GM23338 (cell line): ENCODE measurements at regions not wholly inside any gene's neighbourhood (a gene's known extent, or its start where the extent isn't known, plus 50 kb on each side); places are given as distances from the start of the nearest gene placed in this dataset.

Experiments
- ATAC-seq: fragments of 200-7000 bp; cut with Tn5 transposase; 3 replicates; pipeline ENCODE4 v1.9.1; 2020
- DNase-seq: peaks from one replicate; pipeline ENCODE4 v3.0.0-alpha.2; 2015; ENCODE audit warnings: low spot score
- H2AFZ ChIP-seq: fragments of 200-600 bp; sonication (generic); 2 replicates; pipeline ENCODE4 v1.8.0; 2016; ENCODE audit warnings: antibody characterized with exemption, mild to moderate bottlenecking, moderate library complexity
- H3F3A ChIP-seq: fragments of 200-600 bp; sonication (generic); replicated peaks from 2 replicates; pipeline ENCODE4 v1.8.0; 2017; ENCODE audit warnings: antibody characterized with exemption, mixed run types, low read depth
- H3K27ac ChIP-seq: fragments of 200-600 bp; sonication (generic); 2 replicates; pipeline ENCODE4 v1.6.1; 2016; ENCODE audit warnings: low read depth
- H3K27me3 ChIP-seq: fragments of 200-600 bp; sonication (generic); 2 replicates; pipeline ENCODE4 v1.8.0; 2016; ENCODE audit warnings: mild to moderate bottlenecking, mixed run types, moderate library complexity; ENCODE audit not compliant: insufficient read depth
- H3K36me3 ChIP-seq: fragments of 200-600 bp; sonication (generic); 2 replicates; pipeline ENCODE4 v1.8.0; 2016; ENCODE audit warnings: mild to moderate bottlenecking; ENCODE audit not compliant: insufficient read depth
- H3K4me1 ChIP-seq: fragments of 200-600 bp; sonication (generic); 2 replicates; pipeline ENCODE4 v1.8.0; 2016; ENCODE audit warnings: mild to moderate bottlenecking, moderate library complexity; ENCODE audit not compliant: insufficient read depth
- H3K4me2 ChIP-seq: fragments of 200-600 bp; sonication (generic); 2 replicates; pipeline ENCODE4 v1.7.1; 2017; ENCODE audit warnings: mixed run types
- H3K4me3 ChIP-seq: fragments of 200-600 bp; sonication (generic); 2 replicates; pipeline ENCODE4 v1.6.1; 2016; ENCODE audit warnings: mixed run types
- H3K79me2 ChIP-seq: fragments of 200-600 bp; sonication (generic); replicated peaks from 2 replicates; pipeline ENCODE4 v1.8.0; 2017; ENCODE audit warnings: mild to moderate bottlenecking; ENCODE audit not compliant: insufficient read depth
- H3K9me2 ChIP-seq: fragments of 200-600 bp; sonication (generic); 2 replicates; pipeline ENCODE4 v1.8.0; 2017; ENCODE audit not compliant: insufficient read depth
- H4K20me1 ChIP-seq: fragments of 200-600 bp; sonication (generic); replicated peaks from 2 replicates; pipeline ENCODE4 v1.8.0; 2017; ENCODE audit warnings: mild to moderate bottlenecking; ENCODE audit not compliant: insufficient read depth
- H3K27ac Mint-ChIP-seq: 2 replicates; pipeline ENCODE4 v1.8.0; 2020; ENCODE audit warnings: inconsistent platforms, mild to moderate bottlenecking, moderate library complexity, mixed read lengths
- H3K27me3 Mint-ChIP-seq: 3 replicates; pipeline ENCODE4 v1.8.0; 2022; ENCODE audit warnings: low read depth, mild to moderate bottlenecking, moderate library complexity, mixed read lengths, inconsistent platforms; ENCODE audit not compliant: insufficient read depth, poor library complexity
- H3K36me3 Mint-ChIP-seq: 3 replicates; pipeline ENCODE4 v1.8.0; 2021; ENCODE audit warnings: low read depth, mild to moderate bottlenecking, inconsistent platforms, moderate library complexity, mixed read lengths
- H3K4me1 Mint-ChIP-seq: 3 replicates; pipeline ENCODE4 v1.8.0; 2020; ENCODE audit warnings: mild to moderate bottlenecking, inconsistent platforms, mixed read lengths
- H3K4me3 Mint-ChIP-seq: 3 replicates; pipeline ENCODE4 v1.8.0; 2021; ENCODE audit warnings: moderate library complexity, mild to moderate bottlenecking, inconsistent platforms, mixed read lengths
- H3K9me3 Mint-ChIP-seq: 3 replicates; pipeline ENCODE4 v1.8.0; 2020; ENCODE audit warnings: moderate library complexity, mild to moderate bottlenecking, inconsistent platforms, mixed read lengths
- CTCF ChIP-seq, 2 experiments: fragments of 200-600 bp in 1 of 2; sonication (generic) in 1 of 2; conservative IDR thresholded peaks; 2 replicates each; pipeline versions ENCODE4 v1.5.1 to v1.6.1; 2016 to 2017; ENCODE audit warnings: antibody characterized with exemption in 2 of 2, low read depth in 2 of 2, mild to moderate bottlenecking in 2 of 2, moderate library complexity in 1 of 2
- ETS1 ChIP-seq: IDR thresholded peaks from 2 replicates; pipeline ENCODE4 v1.6.1; 2016; ENCODE audit warnings: antibody characterized with exemption
- EZH2 ChIP-seq: fragments of 200-600 bp; sonication (generic); IDR thresholded peaks from one replicate; pipeline ENCODE4 v1.8.0; 2017; ENCODE audit warnings: antibody characterized with exemption, mild to moderate bottlenecking, low read depth; ENCODE audit not compliant: unreplicated experiment
- EZH2phosphoT487 ChIP-seq: fragments of 200-600 bp; sonication (generic); IDR thresholded peaks from one replicate; pipeline ENCODE4 v1.8.1; 2018; ENCODE audit warnings: antibody characterized with exemption; ENCODE audit not compliant: unreplicated experiment
- JUNB ChIP-seq: IDR thresholded peaks from one replicate; pipeline ENCODE4 v1.6.1; 2016; ENCODE audit warnings: antibody characterized with exemption; ENCODE audit not compliant: unreplicated experiment
- NANOG ChIP-seq: IDR thresholded peaks from 2 replicates; pipeline ENCODE4 v1.6.1; 2016; ENCODE audit warnings: antibody characterized with exemption, borderline replicate concordance
- POLR2AphosphoS5 ChIP-seq: IDR thresholded peaks from 2 replicates; pipeline ENCODE4 v1.6.1; 2016; ENCODE audit warnings: antibody characterized with exemption, low read depth
- STAT1 ChIP-seq: IDR thresholded peaks from one replicate; pipeline ENCODE4 v1.6.1; 2016; ENCODE audit warnings: antibody characterized with exemption; ENCODE audit not compliant: unreplicated experiment
- ZNF114 ChIP-seq: fragments of 250-450 bp; sonication (Bioruptor Pico); IDR thresholded peaks from 2 replicates; pipeline ENCODE4 v1.5.0; 2020; ENCODE audit warnings: mild to moderate bottlenecking, moderate library complexity
- ZNF331 ChIP-seq: fragments of 250-450 bp; sonication (Bioruptor Pico); IDR thresholded peaks from 2 replicates; pipeline ENCODE4 v1.5.0; 2020; ENCODE audit warnings: low read depth, mild to moderate bottlenecking, moderate library complexity
- ZNF462 ChIP-seq: fragments of 250-450 bp; sonication (Bioruptor Pico); IDR thresholded peaks from 2 replicates; pipeline ENCODE4 v1.5.0; 2020; ENCODE audit warnings: mild to moderate bottlenecking, moderate library complexity

- Mint-ChIP-seq H3K4me3 (no peak overlapping the region), H3K27me3 (no peaks in the 10 kb centered on the region), H3K4me1 (no peaks in the 10 kb centered on the region), H3K27ac (no peak overlapping the region), H3K36me3 (no peaks in the 10 kb centered on the region), H3K9me3 (no peaks in the 10 kb centered on the region)
- H3K4me2 ChIP-seq = no peak overlapping the region
- H2AFZ ChIP-seq = no peak overlapping the region
- no peaks in the 10 kb centered on the region for H3K4me1 ChIP-seq
- H3K9me2 ChIP-seq = no peaks in the 10 kb centered on the region
- no peaks in the 10 kb centered on the region for H3K27me3 ChIP-seq
- no peak overlapping the region for H3K27ac ChIP-seq
- H4K20me1 ChIP-seq = no peaks in the 10 kb centered on the region
- H3F3A ChIP-seq = no peaks in the 10 kb centered on the region
- TF ChIP-seq EZH2 = no peak
- TF ChIP-seq ZNF114 (CRISPR knock-in tag) = no peak
- 0 out of 4 replicates have a peak, but pooled peaks of 1 of the 2 experiments have one; percentile 13 for TF ChIP-seq CTCF (conservative IDR thresholded peaks at IDR 0.05; ENCODE audit: low read depth in 2 of 2)
- no peak overlapping the region for H3K4me3 ChIP-seq
- H3K36me3 ChIP-seq = no peaks in the 10 kb centered on the region
- H3K79me2 ChIP-seq = no peaks in the 10 kb centered on the region
- ATAC-seq (no peak), DNase-seq (no peak)
Measured at GRCh38 chr4:66062921-66063320, 392.6 kb upstream of the EPHA5 start.

- Mint-ChIP-seq H3K4me3 (no peak overlapping the region), H3K9me3 (no peaks in the 10 kb centered on the region), H3K27me3 (no peaks in the 10 kb centered on the region), H3K36me3 (no peaks in the 10 kb centered on the region), H3K27ac (no peak overlapping the region), H3K4me1 (no peaks in the 10 kb centered on the region)
- no peak overlapping the region for H2AFZ ChIP-seq
- no peaks in the 10 kb centered on the region for H3K27me3 ChIP-seq
- H3K4me3 ChIP-seq = no peak overlapping the region
- H3K36me3 ChIP-seq = no peaks in the 10 kb centered on the region
- H3K79me2 ChIP-seq = no peaks in the 10 kb centered on the region
- H3K4me1 ChIP-seq = no peaks in the 10 kb centered on the region
- no peaks in the 10 kb centered on the region for H4K20me1 ChIP-seq
- ATAC-seq (no peak), DNase-seq (no peak)
- H3K9me2 ChIP-seq = 0 out of 2 replicates have a peak, but pooled peaks cover 2% of the 10 kb centered on the region
- no peaks in the 10 kb centered on the region for H3F3A ChIP-seq
- no peak overlapping the region for H3K27ac ChIP-seq
- H3K4me2 ChIP-seq = no peak overlapping the region
- TF ChIP-seq POLR2AphosphoS5 (no peak), CTCF (conservative IDR thresholded peaks at IDR 0.05; ENCODE audit: low read depth in 2 of 2) (no peak), ZNF462 (CRISPR knock-in tag) (no peak), STAT1 (no peak), JUNB (no peak), ETS1 (no peak), ZNF331 (CRISPR knock-in tag) (no peak), NANOG (no peak), EZH2 (no peak), ZNF114 (CRISPR knock-in tag) (no peak), EZH2phosphoT487 (no peak)
Measured at GRCh38 chr4:66062044-66062443, 391.8 kb upstream of the EPHA5 start.
